ENCODE measurements at regions not wholly inside any gene's neighbourhood (a gene's known extent, or its start where the extent isn't known, plus 50 kb on each side); places are given as distances from the start of the nearest gene placed in this dataset.
"Not testable (repeated sequence)": the region's sequence is repeated elsewhere in the genome, so short reads cannot be mapped to it uniquely, and the experiment has no call there.

DNA sequence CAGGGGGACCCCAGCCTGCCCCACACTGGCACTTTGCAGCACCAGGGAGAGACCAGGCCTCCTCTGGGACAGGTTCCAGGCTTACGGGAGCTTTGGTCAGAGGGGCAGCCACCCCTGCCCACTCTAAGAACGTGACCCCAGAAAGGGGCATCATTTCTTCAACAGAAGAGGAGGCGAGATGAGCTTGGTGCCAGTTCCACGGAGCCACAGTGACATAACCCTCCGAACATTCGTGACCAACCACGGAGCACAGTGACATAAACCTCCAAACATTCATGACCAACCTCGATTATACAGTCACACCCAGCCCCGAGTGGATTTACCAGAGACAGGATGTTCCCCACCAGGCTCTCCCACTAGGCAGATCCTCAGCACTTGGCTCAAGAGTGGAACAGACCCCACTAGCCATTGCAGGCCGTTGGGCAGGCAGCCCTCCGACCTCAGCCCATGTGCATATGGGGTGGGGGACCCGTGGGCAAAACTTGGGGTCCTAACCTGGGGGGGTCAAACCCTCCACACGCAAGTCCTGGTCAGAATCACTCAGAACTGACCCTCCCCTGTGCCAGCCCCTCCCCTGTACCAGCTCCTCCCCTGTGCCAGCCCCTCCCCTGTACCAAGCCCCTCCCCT is 112.9 kb downstream of the METRNL start:
- DNase-seq = no peak

DNA sequence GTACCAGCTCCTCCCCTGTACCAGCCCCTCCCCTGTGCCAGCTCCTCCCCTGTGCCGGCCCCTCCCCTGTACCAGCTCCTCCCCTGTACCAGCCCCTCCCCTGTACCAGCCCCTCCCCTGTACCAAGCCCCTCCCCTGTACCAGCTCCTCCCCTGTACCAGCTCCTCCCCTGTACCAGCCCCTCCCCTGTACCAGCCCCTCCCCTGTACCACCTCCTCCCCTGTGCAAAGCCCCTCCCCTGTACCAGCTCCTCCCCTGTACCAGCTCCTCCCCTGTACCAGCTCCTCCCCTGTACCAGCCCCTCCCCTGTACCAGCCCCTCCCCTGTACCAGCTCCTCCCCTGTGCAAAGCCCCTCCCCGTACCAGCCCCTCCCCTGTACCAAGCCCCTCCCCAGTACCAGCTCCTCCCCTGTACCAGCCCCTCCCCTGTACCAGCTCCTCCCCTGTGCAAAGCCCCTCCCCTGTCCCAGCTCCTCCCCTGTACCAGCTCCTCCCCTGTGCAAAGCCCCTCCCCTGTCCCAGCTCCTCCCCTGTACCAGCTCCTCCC is 113.5 kb downstream of the METRNL start:
- not testable (repeated sequence) for DNase-seq

DNA sequence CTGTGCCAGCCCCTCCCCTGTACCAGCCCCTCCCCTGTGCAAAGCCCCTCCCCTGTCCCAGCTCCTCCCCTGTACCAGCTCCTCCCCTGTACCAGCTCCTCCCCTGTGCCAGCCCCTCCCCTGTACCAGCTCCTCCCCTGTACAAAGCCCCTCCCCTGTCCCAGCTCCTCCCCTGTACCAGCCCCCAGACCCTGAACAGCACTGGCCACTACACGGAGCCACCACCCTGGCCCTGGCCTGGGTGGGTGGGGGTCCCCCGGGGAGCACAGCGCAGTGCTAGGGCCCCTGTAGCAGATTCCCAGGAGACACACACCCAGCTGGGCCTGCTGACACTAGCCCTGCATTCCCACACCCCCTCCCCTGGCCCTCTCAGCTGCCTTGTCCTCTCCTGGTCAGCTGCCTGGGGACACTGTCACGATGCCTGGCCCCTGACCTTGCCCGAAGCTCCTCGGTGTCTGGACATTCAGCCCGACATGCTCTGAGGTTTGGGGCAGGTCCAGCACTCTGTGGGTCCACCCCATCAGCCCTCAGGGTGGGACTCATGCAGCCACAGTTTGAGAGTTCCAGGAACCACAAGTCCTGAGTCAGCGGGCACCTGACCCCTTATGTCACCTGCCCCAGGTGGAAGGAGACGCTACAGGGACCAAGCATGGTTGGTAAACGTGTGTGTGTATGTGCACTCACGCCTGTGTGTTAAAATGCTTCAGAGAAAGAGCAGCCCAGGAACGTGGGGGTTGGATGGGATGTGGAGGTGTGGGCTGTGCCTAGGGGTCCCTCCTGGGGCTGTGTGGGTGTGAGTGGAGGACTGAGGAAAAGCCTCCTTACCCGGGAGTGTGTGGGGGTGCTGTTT is 114.2 kb downstream of the METRNL start:
- no peak for DNase-seq

DNA sequence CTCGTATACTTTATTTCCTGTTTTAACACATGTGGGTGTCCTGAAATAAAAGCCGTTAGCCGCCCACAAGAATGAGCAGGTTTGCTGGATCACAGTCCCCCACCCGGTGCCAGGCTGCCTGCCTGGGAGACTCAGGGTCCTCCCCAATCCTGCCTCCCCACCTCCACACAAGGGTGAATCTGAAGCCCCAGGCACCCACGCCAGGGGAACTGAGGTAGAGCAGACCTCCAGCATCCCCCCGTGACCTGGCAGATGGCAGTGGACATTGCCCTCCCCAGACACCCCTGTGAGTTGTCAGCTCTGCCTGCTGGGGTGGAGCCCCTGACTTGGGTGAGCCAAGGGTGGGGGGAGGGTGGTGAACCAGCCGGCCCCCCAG is 114.8 kb downstream of the METRNL start:
- no peak for DNase-seq

DNA sequence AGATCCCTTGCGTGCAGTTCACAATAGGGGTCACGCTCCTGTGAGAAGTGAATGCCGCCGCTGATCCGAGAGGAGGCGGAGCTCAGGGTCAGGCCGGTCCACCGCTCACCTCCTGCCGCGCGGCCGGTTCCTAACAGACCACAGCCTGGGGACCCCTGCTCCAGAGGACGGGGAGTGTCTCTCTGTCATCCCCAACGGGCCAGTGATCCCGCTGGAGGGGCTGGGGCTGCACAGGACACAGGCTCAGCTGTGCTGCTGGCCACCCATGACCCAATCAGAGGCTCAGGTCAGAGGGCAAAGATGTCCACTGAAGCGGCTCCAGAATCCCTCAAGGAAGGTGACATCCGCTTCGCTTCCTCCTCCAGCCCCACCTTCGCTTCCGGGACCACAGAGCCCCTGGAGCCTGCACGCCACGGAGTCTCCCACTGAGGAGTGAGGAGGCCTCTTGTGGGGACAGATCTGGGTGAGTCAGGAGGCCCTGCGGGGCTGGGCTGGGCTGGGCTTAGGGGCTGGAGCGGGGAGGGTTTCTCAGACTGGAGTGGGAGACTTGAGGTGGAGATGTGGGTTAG is 115.4 kb downstream of the METRNL start:
- no peak for DNase-seq

DNA sequence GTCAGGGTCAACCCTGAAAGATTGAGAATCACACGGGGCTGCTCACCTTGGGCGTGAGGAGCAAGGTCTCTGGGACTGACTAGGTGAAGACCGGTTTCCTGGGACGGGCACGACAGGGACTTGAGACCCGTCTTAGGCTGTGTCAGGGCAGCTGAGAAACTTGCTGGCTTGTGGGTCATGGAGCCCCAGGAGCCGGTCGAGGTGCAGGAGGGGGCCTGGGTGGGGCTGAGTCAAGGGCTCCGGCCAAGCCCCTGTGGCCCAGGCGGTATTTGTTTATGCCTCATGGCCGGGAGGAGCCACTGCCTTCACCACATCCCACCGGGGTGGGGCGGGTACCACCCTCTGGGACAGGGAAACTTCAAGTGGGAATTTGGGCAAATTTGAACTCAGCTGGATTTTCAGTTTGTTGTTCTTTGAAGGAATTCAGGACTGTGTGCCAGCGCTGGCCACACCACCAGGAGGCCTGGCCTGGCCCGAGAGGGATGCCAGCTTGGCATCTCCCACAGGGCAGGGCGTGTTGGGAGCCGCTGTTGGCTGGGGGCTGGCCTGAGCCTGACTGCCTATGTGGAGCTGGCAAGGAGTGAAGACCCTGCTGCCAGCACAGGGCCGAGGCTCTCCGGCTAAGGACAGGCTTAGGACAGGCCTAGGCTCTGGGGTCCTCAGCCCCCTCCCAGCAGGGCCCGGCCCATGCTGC is 116.1 kb downstream of the METRNL start:
- no peak for DNase-seq

DNA sequence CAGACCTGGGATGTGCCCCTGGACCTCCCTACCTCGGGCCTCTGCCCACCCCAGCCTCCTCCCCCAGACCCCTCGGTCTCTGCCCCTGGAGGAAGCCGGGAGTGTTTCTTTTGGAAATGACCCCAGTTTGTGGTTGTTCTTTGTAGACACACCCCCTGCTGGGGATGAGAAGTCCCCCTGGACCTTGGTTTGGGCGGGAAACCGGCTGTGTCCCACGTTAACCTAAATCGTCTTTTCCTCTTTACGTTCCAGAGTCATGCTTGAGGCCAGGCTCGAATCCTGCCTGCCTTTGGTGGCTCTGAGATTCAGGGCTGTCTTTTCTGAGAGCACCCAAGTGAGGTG is 116.6 kb downstream of the METRNL start:
- no peak for DNase-seq

DNA sequence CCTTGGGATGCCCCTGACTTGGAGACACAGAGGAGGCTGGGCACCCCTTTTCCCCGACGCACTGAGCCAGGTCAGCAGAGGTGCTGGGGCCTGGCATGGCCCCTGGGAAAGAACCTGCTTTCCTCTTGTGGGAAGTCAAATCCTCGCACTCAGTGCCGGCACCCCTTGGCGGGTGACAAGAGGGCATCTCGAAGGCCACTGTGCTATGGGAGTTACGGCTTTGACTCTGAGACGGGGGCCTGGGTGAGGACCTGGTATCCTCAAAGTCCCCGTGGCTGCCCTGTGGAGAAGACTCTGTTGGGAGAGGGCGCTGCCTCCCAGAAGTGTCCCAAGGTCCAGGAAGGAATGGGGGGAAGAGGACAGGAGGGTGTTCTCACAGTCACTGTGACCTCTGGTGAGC is 117.0 kb downstream of the METRNL start:
- no peak for DNase-seq

DNA sequence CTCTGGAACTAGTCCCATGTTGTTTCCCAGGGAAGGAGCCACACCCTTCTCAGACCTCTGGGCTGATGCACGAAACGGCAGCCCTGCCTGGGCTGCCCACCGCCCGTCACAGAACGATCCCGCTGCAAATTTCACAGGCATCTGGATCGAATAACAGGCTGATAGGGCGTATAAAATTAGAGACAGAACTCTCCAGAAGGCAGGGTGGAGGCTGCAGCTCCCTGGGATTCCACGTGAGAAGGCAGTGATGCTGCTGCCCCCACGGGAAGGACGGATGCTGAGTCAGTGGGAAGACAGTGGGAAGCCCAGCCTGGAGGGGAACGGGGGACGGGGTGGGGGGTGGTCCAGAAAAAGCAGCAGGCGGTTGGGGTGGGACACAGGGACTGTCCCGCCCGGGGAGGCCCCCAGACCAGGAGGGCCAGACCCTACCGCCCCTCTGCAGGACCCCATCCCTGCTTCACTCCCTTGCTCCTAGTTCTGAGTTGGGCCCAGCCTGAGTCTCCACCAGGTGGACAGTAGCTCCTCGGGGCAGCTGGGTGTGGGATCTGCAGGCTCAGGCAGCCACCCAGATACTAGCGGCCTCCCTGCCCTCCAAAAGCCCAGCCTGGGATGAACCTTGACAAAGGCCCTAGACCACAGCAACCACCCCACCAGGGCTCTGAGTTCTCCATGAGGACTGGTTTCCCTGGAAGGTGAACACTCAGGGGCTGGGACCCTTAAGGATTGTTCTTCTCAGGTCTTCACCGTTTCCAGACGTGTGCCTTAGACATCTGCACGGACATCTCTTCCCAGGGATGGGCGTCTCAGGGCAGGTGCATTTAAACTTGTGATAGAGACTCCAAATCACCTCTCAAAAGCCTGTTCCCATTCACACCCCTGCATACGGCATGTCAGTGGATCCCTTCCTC is 117.8 kb downstream of the METRNL start:
- no peak for DNase-seq

DNA sequence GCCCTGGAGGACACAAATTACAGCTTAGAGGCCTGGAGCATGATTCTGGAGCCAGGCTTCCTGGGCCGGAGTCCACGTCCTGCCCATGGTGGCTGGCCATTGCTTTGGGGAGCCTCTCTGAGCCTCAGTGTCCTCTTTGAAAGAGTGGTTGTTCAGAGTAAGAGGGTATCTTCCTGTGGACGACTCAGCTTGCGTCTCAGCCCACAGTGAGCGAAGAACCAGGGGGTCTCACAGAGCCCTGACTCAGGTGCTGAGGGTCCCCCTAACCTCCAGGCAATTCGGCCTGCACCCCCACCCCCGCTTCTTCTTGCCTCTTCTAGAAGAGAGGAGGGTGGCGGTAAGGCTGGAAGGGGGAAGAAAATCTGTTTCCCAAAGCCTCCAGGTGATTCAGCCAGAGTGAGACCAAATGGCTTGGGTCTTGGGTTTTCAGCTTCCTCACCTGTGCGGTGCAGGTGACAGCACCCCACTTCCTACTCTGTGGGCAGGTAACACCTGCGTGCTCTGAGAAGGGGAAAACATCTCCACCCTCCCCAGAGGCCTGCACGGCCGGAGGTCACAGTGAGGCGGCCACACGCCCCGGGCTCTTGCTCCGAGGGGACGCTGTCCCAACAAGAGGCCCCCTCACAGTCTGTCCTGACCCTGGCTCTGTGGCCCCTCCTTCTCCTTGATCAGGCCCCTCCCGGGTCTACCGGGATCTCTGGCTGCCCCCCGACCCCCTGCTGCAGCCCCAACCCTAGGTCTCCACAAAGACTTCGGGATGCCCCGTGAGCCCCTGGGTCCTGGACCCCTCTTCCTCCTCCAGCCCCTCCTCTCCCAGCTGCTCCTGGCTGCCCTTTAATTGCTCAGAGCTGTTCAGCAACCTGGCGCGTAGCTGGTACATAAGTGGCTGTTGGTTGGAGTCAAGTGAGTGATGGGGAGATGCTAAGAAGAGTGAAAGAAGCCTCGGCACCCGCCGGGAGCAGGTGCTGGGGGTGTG is 119.2 kb downstream of the METRNL start:
- no peak for DNase-seq

DNA sequence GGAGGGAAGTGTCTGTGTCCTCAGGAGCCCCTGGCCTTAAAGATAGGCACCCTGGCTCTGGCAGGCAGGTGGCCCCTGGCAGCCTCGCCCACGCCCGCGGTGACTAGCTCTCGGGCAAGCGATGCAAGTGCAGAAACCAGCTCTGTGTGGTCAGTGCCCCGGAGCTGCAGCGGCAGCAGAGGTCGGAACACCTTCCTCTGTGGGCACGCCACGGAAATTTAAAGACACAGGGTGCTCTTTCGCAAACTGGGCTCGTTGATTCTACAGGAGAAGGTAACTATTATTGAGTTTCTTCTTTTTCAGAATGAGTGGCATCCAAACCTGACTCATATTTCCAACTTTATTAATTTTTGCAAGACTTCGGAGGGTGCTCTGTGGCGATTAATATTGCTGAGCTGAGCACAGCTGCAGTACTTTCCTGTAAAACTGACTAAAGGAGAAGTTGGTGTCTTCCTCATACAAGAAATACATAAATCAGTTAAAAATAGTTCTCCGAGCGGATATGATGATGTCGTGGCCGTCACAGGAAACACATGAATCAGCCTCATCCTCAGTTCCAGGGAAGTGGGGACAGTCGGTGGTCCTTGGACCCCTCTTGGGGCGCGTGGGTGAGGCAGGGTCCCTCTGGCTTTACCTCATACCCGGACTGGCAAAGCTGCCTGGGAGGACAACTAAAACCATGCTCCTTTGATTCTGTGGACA is 120.2 kb downstream of the METRNL start:
- DNase-seq = peak in 2 of 4 experiments; percentile 17 to 32

DNA sequence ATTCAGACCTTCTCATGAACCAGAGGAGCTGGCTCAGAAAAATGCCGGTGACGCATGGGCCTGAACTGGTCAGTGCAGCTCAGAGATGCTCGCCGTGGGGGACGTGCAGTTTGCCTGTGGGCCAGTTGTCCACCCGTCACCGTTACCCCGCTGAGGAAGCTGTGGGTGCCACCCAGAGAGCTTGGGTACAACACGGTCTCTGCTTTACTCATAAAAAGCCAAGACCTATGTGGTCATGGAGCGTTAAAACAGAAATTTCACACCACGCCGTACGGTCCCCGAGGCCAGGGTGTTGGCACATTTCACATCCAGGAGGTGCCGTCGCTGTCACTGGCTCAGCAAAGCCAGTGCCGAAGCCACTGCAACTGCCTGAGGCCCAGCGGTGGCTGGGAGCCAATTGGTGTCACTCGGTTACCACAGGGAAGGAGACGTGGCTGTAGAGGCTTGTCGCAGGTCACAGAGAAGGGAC is 120.9 kb downstream of the METRNL start:
- DNase-seq = no peak

DNA sequence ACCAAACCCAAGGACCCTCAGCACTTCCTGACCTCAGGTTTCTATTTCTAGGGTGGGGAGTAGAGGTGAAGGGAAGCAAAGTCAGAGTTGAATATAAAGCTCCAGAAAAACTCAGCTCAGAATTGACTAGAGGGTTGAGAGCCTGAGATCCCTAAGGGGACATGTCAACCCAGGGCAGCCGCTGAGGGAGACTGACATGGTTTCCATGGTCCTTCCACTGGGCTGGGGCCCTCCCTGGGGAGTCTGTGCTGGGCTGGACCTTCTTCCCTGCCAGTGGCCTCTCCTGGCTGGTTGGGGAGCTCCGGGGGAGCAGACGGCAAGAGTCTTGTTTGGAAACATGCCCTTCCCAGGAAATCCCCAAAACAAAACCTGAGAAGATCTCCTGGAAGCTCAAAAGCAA is 121.3 kb downstream of the METRNL start:
- DNase-seq = no peak

DNA sequence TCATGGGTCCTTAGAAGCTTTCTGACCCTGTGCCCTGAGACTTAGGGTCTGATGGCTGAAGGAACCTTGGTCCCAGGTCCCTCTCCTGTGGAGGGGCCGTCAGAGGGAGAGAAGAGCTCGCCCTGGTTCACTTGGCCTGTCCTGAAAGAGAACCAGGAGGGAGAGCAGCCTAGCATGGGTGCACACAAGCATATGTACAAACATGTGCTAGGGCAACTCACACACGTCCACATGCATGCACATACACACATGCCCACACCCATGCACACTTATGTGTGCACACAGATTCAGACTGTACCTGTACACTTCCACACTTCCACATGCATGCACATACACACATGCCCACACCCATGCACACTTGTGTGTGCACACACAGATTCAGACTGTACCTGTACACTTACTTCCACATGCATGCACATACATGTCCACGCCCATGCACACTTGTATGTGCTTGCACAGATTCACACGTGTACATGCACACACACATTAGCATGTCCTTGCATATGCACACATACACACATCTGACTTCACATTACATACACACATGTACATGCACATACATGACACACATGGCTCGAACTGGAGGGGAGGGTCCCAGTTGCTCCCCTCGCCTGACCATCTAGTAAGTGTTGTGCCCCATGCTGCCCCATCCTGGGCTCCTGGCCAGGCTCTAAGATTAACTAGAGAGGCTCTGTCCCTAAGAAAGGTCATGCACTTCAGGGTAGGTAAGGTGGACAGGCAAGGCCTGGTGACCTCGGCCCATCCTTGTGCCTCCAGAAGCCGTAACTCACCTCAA is 122.0 kb downstream of the METRNL start:
- DNase-seq = no peak

DNA sequence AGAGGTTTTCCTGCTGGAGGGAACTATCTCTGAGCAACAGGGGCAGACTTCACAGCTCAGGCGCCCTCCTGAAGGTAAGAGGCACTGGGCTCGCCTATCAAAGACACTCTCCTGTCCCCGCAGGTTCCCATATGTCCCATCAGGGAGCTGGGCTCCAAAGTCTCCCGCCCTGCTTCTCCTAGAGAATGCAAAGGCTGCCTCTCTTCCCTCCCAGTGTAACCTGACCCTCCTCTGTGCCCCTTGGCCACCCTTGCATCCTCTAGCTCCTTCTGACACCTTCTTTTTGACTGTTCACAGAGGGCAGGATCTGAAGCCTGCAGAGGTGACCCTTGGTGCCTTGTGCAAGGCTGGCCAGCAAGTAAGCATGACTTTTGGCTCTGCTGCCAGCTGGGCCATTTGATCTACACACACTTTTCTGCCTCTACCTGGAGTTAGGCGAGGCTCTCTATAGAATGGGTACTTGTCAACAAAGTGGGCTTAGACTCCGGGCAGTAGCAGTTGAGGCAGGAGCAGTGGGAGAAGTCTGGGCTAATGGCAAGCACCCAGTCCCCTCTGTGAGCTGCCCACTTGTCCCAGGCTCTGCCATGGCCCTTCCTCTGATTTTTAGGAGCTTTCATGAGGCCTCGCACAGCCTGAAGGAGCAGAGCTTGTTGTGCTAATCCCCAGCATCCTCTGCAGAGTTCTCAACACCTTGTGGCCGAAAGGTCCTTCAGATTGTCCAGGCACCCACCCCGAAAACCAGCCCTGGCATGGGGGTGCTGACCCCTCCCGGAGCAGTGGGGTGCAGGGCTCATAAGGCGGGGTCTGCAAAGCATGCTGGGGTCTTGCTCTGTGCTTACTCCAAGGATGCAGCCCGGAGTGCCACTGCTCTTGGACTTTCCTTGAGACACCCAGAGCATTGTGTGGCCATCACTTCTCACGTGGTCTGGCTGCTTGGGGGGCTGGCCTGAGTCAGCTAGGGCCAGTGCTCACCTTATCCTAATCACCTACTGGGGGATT is 122.9 kb downstream of the METRNL start:
- no peak for DNase-seq

DNA sequence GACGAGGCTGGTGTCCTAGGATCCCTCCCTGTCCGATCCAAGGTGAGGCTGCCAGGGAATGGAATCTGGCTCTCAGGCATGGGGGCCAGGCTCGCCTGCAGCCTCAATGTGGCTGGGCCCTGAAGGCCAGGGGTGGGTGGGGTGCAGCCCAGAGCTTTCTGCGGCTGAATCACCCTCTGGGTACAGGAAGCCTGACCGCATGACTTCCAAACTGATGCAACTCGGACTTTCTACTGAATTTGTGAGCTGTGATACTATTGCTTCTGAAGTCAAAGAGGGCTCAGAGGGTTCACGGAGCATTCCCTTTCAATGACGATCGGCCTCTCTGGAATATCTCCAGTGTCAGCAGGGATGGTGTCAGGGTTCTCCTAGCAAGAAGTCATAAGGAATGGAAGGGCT is 123.7 kb downstream of the METRNL start:
- DNase-seq = no peak

DNA sequence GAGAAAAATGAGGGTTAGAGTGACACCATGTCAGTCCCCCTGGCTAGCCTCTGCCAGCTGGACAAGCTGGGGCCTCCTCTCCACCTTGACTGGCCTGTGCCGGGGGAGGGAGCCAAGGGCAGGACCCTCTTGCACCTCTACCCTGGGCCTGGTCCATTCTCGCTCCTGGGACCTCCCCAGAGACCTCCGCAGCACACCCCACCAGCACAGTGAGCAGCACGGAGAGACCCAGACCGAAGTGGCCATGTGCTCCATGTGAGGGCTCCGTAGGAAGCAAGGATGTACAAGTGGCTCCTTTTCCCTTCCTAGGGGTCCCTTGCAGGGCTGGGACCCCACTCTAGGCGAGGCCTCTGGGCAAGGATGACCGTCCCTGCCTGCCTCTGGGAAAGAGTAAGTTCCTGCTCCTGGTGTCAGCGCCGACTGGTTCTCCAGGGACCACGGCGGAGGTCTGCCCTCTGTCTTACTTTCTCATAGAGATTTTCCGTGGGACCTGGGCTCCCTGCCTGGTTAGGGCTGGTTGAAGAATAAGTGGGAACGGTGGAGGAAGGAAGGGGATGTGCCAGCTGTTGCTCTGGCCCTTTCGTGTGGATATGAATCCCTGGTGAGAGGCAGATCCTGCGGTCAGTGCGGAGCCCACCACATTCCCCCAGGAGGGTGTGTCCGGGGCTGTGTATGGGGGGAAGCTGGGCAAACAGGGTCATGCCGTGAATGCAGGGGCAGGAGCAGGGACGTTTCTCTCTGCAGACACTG is 124.2 kb downstream of the METRNL start:
- no peak for DNase-seq

Data from activated CD4-positive, CD25-positive, alpha-beta regulatory T cell (primary cell).